ENCODE measurements at regions not wholly inside any gene's neighbourhood (a gene's known extent, or its start where the extent isn't known, plus 50 kb on each side); places are given as distances from the start of the nearest gene placed in this dataset.
"Not testable (repeated sequence)": the region's sequence is repeated elsewhere in the genome, so short reads cannot be mapped to it uniquely, and the experiment has no call there.

- no peak for DNase-seq
These were observed 74.6 kb downstream of the TRIM42 start for GRCh38 chr3:140752499-140752898.

GRCh38 chr3:140753865-140754754 is 76.2 kb downstream of the TRIM42 start:
- no peak for DNase-seq

GRCh38 chr3:140754936-140755335 is 77.1 kb downstream of the TRIM42 start:
- DNase-seq: no peak

GRCh38 chr3:140756240-140757016 is 78.6 kb downstream of the TRIM42 start:
- no peak for DNase-seq

- DNase-seq: no peak
These were observed 81.1 kb downstream of the TRIM42 start for GRCh38 chr3:140758791-140759444.

GRCh38 chr3:140760324-140761075 is 82.6 kb downstream of the TRIM42 start:
- DNase-seq: no peak

GRCh38 chr3:140761076-140761639 is 83.3 kb downstream of the TRIM42 start:
- DNase-seq: no peak

GRCh38 chr3:140762746-140763145 is 84.9 kb downstream of the TRIM42 start:
- DNase-seq: no peak

GRCh38 chr3:140763532-140763931 is 85.7 kb downstream of the TRIM42 start:
- no peak for DNase-seq

- DNase-seq: no peak
These were observed 87.4 kb downstream of the TRIM42 start for GRCh38 chr3:140765246-140765645.

GRCh38 chr3:140766465-140766864 is 88.6 kb downstream of the TRIM42 start:
- no peak for DNase-seq

GRCh38 chr3:140767566-140767965 is 89.7 kb downstream of the TRIM42 start:
- DNase-seq: no peak

GRCh38 chr3:140768941-140769340 is 91.1 kb downstream of the TRIM42 start:
- no peak for DNase-seq

GRCh38 chr3:140769951-140770350 is 92.1 kb downstream of the TRIM42 start:
- no peak for DNase-seq

GRCh38 chr3:140770977-140771667 is 93.3 kb downstream of the TRIM42 start:
- no peak for DNase-seq

GRCh38 chr3:140777631-140778233 is 99.9 kb downstream of the TRIM42 start:
- no peak for DNase-seq

GRCh38 chr3:140791368-140791767 is 113.5 kb downstream of the TRIM42 start:
- no peak for DNase-seq

- no peak for DNase-seq
These were observed 116.6 kb downstream of the TRIM42 start for GRCh38 chr3:140794507-140794906.

GRCh38 chr3:140802898-140803297 is 125.0 kb downstream of the TRIM42 start:
- not testable (repeated sequence) for DNase-seq

GRCh38 chr3:140809316-140809715 is 131.5 kb downstream of the TRIM42 start:
- DNase-seq: no peak
